Right forelimb (tissue), 1 donor: ENCODE measurements at regions not wholly inside any gene's neighbourhood (a gene's known extent, or its start where the extent isn't known, plus 50 kb on each side); places are given as distances from the start of the nearest gene placed in this dataset.
"Not testable (repeated sequence)": the region's sequence is repeated elsewhere in the genome, so short reads cannot be mapped to it uniquely, and the experiment has no call there.

Source experiments
- DNase-seq: peaks from one replicate; pipeline ENCODE4 v3.0.0-alpha.2; 2018

DNA sequence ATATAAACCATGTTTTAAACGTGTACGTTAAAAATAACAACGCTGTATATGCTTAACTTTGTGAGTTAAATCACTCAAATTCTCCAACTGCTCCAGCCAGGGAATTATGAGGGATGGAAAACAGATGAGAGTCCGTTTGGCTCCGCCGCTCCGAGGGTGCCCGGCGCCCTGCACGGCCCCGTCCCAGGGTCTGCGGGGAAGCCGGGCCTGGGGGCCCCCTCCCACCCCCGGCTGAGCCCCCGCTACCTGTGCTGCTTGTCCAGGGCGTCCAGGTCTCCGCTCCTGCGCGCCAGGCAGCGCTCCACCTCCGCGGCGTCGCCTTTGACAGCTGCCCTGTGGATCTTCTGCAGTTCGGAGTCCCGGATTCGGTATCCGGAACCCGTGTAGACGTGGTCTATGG, 415.5 kb downstream of the FOXD4L4 start:
- not testable (repeated sequence) for DNase-seq

DNA sequence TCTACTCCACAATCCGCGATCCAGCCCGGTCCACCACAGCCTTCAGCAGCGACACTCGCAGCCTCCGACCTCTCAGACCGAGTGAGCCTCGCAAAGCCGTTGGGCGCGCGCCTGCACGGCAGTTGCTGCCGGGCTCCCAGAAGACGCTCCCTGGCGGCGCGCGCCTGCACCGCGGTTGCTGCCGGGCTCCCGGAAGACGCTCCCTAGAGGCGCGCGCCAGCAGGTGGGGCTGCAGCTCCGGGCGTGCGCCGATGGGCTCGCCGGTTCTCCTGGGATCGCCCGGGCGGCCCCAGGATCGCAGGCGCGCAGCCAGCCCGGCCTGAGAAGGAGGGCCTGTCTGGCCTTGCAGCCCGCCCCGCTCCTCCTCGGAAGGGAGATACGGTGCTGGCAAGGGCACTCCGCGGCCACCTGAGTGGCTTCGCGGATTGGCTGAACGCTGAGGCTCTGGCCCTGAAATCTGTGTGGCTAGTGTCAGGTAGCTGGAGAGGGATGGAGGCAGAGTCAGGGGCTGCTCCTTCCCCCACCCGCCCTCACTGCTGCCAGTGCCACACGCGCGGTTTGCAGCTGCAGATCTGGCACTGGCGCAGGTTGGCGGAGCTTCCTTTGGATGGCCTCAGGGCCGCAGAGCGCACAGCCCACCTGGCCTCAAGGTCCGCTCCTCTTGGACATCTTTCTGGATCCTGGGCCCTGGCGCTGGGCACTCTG, 416.2 kb downstream of the FOXD4L4 start:
- DNase-seq = peak; percentile 40

DNA sequence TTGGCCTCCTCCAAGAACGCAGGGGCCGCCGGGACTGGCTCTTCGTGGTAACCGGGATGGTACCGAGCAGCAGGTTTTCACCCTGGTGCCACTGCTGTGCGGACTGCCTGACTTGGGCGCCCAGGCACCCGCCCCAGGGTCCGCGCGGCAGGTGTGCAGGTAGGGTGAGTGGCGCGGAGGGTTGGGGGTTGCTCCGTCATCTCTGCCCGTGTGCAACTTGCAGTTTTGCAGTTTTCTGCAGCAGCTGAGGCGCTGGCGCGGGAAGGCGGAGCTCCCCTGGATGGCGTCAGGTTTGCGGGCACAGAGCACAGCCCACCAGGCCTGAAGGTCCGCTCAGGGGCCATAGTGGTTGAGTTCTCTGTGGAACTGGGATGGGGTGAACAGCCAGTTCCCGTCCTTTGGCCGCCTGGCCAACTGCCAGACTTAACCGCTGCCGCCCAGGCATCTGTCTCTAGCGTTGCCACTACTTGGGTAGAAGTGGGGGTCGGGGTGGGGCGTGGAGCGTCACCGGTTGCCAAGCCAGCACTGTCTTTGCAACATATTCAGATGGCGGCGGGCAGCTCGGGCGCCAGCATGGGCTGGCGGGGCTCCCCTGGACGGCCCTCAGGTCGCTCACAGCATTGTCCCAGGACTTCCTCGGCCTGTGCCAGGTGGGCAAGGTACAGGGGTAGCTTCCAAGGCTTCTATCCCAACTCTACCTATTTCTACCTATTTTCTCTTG, 417.2 kb downstream of the FOXD4L4 start:
- not testable (repeated sequence) for DNase-seq

DNA sequence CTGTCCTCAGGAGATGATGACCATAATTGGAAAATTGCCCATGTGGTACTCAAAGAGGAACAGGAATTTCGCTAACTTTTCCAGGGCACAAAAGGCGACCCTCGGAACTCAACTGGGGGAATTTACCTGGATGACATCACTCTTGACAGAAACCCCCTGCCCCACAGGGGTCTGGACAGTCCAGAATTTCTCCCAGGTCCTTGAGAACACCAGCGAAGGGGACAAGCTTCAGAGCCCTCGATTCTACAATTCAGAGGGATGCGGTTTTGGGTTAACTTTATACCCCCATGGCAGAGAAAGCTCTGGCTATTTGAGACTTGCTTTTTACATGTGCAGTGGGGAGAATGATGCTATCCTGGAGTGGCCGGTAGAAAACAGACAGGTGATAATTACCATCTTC, 445.4 kb downstream of the FOXD4L4 start:
- DNase-seq = not testable (repeated sequence)

DNA sequence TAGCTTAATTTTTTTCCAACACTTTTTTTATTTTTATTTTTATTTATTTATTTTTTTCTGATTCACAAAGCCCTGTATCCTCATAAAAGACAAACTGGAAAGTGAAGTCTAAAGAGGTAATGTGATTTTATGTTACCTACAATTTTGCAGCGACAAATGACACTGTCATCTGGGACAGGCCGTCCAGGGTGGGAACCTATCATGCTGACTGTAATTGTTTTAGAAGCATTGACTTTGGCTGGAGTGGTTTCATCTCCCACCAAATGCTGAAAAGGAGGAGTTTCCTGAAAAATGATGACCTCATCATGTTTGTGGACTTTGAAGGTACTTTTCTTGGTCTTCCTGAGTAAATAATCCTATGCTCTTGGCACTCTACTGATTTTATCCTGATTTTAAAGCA, 446.7 kb downstream of the FOXD4L4 start:
- not testable (repeated sequence) for DNase-seq

DNA sequence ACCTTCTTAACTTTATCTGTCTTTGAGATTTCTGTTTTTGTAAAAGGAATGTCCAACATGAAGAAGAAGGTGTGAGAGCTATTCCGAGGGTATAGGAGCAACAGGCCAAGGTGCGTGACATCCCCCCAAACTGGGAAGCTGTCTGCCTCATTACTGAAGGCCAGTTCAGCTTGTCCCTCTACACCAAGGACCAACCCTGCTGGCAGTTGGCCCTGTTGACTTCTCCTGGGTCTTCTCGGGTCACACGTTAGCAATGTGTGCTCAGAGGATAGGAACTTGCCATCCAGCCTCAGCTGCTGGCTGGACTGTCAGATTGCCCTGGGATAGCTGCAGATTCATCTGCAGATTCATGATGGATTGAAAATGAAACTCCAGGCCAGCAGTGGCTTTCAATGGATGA, 460.3 kb downstream of the FOXD4L4 start:
- peak; percentile 19 for DNase-seq

DNA sequence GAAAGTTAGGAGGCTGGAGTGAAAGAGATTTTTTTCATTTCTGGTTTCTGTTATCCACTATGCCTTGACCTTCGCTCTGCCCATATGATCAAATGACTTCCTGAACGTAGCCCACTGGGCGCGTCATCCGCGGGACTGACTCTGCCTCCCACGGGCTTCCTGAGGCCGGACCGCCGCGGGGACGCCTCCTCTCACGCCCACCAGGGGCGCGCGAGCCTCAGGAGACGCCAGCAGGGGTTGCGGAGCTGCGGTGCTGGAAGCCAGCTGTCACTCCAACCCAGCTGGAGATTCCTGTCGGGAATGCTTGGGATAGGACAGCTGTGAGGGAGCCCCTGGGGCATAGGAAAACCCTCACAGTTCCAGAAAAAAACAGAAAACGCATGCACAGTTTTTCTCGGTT, 461.5 kb downstream of the FOXD4L4 start:
- DNase-seq = not testable (repeated sequence)

DNA sequence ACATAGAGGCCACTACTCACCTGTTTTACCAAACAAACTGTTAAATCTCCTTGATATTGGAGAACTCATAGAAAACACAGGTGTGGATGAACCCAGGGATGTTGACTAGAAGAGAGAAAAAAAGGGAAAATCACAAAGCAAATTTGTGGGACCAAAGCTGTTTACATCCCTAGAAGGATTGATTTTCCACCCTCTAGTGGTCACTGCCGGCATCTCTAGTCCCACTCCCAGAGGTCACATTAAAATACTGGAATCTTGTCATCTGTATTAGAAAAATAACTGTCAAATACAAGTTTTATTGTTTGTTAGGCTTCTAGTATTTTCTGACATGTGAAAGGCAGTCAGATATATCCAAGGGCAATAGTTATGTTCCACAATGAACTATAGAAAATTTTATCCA, 469.7 kb downstream of the FOXD4L4 start:
- DNase-seq = not testable (repeated sequence)

DNA sequence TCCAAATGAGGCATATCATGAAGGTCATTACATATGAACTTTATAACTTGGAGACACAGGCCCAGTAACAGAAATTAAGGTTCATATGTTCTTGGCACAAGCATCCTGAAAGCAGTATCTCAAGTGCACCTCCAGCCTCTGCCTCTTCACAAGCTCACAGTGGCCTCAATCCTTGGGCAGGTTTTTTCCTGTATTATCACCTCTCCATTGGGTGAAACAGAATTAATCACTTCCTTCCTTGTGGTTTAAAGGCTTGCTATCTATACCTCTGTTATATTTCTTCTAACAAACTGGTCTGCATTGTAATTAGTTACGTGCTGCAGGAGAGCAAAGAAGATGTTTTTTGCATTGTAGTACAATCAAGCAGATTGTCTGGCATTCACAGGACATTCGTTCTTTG, 471.0 kb downstream of the FOXD4L4 start:
- not testable (repeated sequence) for DNase-seq

DNA sequence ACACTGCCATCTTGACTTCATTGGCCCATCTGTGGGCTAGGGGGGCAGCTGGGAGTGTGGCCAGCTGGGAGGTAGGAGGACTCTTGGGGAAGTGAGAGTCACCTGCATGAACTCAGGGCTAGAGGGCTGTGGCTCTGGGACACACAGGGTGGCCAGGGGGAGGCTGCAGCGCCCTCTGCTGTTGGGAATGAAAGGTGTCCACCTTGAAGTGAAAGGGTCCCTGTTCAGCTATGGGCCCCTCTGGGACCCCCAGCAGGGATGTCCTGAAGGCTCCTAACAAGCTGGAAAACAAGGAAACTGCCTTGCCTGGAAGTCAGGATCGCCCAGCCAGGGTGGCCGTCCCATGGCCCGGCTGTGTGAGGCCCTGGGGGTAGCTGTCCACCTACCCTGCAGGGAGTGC, 507.8 kb downstream of the FOXD4L4 start:
- DNase-seq = not testable (repeated sequence)

DNA sequence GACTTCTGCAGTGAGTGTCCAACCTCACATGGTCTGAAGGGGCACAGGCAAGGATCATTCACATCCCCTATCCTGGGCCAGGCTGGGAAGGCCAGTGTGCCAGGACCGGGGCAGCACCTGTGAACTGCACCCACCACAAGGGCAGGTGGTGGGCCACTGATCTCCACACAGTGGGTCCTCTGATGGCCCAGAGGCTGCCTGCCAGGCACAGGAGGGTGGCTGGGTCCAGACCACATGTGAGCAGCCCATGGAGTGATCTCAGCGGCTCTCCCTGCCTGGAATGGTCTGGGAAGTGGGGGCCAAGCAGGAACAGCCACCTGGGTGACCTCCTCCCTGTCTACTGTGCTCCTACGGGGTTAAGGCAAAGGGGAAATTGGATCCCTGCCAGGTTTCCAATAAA, 508.5 kb downstream of the FOXD4L4 start:
- not testable (repeated sequence) for DNase-seq

DNA sequence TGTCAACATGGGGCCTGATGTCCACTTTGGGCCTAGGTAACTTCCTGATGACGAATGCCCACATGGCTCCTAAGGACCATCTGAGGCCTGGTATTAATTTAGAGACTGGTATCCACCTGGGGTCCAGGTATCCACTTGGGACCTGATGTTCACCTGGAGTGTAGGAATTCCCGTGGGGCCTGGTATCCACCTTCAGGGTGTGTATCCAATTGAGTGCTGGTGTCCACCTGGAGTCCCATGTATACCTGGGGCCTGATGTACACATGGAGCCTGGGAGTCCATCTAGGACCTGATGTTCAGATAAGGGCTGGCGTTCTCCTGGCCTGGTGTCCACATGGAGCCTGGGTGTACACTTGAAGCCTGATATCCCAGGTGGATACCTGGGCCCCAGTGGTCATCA, 520.6 kb downstream of the FOXD4L4 start:
- DNase-seq = not testable (repeated sequence)

DNA sequence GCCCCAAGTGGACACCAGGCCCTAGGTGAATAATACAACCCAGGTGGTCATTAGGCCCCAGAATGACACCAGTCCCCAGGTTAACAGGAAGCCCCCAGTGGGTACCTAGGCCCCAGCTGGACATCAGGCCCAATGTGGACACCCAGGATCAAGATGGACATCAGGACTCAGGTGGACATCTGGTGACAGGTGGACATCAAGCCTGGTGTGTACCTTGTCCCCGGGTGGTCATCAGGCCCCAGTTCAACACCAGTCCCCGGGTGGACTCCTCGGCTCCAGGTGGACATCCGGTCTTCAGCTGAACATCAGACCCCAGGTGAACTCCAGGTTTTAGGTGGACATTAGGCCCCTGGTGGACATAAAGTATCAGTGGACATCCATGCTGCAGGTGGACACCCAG, 524.6 kb downstream of the FOXD4L4 start:
- not testable (repeated sequence) for DNase-seq

DNA sequence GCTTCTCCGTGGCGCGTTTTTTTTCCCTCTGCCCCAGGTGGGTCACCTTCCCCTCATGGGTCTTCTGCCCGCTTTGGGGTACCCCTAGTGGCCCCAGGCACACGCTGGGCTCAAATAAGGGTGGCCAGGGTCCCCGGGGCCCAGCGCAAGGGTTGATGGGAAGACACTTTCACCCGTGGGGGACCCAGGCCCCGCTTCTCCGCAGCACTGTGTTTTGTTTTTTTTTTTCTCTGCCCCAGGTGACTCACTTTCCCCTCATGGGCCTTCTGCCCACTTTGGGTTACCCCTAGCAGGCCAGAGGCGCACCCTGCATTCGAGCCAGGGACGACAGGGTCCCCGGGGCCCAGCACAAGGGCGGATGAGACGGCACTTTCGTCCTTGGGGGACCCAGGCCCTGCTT, 526.7 kb downstream of the FOXD4L4 start:
- DNase-seq = peak; percentile 17

DNA sequence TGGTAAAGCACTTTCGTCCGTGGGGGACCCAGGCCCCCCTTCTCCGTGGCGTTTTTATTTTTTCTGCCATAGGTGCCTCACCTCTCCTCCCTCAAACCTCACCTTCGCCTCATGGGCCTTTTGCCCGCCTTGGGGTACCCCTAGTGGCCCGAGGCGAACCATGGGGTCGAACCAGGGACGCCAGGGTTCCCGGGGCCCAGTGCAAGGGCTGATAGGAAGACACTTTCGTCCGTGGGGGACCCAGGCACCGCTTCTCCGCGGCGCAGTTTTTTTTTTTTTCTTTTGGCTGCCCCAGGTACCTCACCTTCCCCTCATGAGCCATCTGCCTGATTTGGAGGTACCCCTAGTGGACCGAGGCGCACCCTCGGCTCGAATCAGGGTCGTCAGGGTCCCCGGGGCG, 527.8 kb downstream of the FOXD4L4 start:
- not testable (repeated sequence) for DNase-seq

DNA sequence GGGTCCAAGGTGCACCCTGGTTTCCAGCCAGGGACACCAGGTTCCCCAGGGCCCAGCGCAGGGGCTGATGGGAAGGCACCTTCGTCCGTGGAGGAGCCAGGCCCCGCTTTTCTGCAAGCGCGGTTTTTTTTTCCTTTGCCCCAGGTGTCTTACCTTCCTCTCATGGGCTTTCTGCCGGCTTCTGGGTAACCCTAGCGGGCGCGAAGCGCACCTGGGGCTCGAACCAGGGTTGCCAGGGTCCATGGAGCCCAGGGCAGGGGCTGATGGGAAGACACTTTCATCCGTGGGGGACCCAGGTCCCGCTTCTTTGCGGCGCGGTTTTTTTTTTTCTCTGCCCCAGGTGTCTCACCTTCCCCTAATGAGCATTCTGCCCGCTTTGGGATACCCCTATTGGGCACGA, 529.3 kb downstream of the FOXD4L4 start:
- DNase-seq = not testable (repeated sequence)

DNA sequence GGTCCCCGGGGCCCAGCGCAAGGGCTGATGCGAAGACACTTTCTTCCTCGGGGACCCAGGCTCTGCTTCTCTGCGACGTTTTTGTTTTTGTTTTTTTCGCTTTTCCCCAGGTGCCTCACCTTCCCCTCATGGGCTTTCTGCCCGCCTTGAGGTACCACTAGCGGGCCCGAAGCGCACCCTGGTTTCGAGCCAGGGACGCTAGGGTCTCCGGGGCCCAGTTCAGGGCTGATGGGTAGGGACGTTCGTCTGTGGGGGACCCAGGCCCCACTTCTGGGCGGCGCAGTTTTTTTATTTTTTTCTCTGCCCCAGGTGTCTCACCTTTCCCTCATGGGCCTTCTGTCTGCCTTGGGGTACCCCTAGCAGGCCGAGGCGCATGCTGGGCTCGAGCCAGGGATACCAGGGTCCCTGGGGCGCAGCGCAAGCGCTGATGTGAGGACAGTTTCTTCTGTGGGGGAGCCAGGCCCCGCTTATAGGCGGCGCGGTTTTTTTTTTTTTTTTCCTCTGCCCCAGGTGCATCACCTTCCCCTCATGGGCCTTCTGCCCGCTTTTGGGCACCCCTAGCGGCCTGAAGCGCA, 530.0 kb downstream of the FOXD4L4 start:
- DNase-seq = peak; percentile 9

DNA sequence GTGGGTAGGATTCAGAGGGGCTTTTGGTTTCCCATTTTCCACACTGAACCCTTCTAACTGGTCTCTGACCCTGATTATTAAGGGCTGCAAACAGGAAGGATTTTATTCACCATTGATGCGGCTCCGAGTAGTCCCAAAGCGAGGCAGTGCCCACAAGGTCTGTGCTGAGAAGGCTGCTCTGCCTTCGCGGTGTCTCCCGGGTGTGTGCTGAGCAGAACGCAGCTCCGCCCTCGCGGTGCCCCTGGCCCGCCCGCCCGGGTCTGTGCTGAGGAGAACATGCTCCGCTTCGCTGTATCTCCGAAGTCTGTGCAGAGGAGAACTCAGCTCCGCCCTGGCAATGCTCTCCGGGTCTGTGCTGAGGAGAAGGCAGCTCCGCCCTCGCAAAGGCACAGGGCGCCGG, 530.7 kb downstream of the FOXD4L4 start:
- peak; percentile 16 for DNase-seq

DNA sequence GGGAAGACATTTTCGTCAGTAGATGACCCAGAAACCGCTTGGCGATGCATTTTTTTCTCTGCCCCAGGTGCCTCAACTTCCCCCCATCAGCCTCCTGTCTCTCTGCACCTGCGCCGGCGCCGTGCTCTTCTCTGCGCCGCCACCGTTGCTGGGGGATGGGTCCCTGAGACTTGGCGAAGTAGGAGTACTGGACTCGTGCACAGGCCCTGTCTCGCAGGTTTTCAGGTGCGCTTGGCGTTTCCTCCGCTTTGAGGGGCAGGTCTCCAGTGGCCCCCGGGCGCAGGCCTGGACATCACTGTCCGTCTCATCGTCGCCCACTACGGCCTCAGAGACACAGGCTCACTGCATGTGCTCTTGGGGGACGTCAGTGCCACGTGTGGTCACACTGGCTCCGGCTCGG, 532.1 kb downstream of the FOXD4L4 start:
- not testable (repeated sequence) for DNase-seq

DNA sequence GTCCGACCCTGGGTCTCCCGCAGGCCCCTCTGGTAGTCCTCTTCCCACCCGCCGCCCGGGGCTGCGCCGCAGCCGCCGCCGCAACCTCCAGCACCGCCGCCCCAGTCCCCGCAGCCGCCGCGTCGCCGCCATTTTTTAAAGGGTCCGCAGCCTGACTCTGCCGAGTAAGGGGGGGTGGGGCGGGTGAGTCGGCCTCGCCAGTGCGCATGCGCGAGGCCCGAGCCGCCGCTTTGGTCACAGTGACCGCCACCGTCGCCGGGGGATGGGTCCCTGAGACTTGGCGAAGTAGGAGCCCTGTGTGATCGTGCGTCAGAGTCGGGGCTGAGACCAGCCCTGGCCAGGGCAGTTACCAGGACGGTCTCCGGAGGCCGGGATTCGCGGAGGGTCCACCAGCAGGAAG, 532.8 kb downstream of the FOXD4L4 start:
- not testable (repeated sequence) for DNase-seq

DNA sequence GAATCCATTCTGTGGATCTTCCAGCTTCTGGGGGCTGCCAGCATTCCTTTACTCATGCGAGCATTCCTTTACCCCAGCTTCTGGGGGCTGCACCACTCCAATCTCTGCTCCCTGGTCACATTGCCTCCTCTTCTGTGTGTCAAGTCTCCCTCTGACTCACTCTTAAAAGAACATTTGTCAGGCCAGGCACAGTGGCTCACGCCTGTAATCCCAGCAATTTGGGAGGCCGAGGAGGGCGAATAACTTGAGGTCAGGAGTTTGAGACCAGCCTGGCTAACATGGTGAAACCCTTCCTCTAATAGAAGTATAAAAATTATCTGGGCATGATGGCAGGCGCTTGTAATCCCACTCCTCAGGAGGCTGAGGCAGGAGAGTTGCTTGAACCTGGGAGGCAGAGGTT, 541.9 kb downstream of the FOXD4L4 start:
- DNase-seq = not testable (repeated sequence)
